Right lung (tissue), 2 donors: ENCODE measurements at regions not wholly inside any gene's neighbourhood (a gene's known extent, or its start where the extent isn't known, plus 50 kb on each side); places are given as distances from the start of the nearest gene placed in this dataset.

Source experiments
- DNase-seq, 2 donors: peaks; one replicate each; pipeline ENCODE4 v3.0.0-alpha.2; 2013

DNA sequence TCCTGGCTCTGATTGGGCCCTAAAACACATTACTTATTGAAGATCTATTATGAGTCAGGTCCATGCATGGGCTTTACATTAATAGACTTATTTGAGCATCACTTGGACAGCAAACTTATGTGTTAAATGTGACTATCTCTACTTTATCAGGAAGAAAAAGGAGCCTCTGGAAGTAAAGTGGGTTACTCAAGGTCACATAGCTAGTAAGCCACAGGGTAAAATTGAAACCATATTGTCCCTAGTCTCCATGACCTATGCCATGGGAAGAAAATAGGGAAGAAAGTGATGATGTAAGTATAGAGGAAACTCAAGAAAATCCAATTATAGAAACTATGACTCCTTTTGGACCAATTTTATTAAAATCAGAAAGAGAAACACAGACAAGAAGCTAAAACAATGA lies 555.3 kb downstream of the NUF2 start:
- no peak for DNase-seq

DNA sequence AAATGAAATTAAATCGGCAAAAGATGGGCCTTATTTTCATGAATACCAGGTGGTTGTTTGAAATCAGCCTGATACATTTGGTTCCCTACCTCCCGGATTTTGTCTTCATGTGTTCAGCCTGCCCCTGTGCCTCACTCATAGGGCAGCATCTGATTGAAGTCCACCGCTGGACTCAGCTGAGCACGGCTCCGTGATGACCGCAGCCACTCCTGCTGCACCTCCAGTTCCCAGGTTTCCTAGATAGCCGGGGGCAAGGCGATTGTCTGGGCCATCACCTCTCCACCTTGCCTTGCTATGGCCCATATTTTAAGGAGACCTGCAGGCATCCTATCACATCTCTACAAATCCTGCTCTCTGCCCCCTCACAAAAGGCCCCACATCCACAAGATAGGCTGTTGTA lies 563.8 kb downstream of the NUF2 start:
- DNase-seq: no peak

DNA sequence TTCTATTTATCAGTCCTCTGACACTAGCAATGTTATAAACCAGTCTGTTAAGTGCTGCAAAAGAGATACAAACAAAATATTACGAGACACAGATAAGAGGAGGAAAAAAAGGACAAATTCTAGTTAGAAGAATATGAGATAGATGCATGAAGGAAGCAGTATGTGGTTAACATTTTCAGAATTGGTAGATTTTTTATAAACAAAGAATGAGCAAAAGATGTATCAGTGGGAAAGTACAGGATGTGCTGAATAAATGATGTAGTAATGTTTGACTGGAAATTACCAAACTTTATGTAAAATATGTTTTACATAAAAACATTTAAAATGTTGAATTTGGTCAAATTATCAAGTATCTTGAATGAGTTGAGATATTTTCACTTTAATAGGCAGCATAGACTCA lies 574.2 kb downstream of the NUF2 start:
- DNase-seq: no peak

DNA sequence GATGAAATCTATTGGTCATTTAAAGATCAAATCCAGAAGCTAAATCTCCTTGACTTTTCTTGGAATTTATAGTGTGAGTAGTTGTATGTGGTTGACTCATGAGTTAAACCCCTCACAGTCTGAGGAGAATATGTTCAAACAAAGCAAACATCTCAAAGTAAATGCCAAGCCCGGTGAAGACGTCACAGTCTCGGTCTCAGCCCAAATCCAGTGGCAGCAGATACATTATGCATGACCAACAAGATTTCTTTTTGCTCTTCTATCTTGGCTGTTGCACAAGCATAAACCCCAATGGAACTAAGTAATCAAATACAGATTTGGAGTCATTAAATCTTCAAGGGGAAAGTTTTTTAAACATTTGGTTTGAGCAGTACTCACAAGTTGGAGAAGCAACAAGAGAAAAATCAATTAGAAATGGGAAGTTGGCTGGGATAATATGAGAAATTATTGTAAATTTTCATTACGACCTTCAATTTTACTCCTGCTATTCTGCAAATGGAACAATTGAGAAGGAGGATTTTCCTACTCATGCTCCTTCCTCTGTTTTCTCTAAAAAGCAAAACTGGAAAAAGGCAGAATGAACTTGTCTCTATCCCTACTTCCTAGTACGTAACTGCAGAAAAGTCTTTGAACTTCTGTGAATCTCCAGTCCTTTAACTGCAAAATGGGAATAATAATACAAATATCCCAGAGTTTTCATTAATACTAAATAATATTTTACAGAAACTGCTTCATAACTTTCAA lies 575.8 kb downstream of the NUF2 start:
- no peak for DNase-seq

DNA sequence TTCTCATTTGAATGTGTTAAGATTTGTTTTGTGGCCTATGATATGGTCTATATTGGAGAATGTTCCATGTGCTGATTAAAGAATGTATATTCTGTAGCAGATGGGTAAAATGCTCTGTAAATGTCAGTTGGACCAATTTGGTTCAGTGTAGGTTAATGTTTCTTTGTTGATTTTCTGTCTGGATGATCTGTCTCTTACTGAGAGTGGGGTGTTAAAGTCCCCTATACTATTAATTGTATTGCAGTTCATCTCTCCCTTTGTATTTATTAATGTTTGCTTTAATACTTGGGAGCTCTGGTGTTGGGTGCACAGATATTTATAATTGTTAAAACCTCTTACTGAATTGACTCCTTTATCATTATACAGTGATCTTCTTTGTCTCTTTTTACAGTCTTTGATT lies 584.5 kb downstream of the NUF2 start:
- no peak for DNase-seq

DNA sequence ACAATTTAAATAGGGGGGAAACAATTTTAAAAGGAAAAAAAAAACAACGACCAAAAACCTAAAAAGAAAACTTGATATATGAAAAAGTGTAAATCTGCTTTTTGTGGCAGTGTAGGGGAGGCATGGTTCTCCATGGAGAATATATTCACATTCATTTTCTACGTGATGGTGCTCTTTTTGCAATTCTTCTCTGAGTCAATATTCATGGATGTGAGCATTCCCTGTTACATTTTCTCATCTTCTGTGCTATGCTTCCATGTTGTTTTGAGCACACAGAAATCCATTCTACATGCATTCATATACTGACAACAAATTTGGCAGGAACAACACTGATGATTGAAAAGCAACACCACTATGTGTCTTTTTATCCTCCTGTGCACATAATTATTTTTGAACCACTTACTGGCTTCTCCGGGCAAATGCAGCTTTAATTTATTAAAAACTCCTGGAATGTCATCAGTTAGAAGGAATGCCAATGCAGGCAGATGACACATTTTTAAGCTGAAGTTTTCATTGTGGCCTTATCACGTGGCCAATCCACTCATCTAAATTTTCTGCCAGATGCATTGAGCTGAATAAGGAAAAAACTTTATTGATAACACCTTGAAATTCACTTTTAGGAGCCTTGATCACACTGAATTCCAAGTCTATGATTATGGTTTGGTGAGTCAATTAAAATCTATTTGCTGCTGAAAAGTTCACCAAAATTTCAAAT lies 590.6 kb downstream of the NUF2 start:
- no peak for DNase-seq

DNA sequence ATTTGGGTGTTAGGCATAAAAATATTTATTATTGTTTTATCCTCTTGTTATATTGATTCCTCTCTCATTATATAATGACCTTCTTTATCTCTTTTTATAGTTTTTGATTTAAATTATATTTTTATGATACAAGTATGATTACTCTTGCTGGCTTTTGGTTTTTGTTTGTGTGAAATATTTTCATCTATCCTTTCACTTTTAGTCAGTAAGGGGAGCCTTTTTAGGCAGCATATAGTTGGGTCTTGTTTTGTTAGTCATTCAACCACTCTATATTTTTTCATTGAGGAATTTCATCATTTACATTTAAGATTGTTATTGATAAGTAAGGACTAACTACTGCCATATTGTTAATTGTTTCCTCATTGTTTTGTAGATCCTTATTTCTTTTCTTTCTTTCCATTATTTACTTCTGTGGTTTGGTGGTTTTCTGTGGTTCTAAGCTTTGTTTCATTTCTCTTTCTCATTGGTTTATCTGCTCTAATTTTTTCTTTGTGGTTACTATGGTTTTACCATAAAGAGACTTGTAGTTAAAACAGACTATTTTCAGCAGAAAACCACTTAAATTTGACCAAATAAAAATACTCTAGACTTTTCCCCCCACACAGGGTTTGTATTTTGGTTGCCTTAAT lies 593.1 kb downstream of the NUF2 start:
- DNase-seq: no peak

DNA sequence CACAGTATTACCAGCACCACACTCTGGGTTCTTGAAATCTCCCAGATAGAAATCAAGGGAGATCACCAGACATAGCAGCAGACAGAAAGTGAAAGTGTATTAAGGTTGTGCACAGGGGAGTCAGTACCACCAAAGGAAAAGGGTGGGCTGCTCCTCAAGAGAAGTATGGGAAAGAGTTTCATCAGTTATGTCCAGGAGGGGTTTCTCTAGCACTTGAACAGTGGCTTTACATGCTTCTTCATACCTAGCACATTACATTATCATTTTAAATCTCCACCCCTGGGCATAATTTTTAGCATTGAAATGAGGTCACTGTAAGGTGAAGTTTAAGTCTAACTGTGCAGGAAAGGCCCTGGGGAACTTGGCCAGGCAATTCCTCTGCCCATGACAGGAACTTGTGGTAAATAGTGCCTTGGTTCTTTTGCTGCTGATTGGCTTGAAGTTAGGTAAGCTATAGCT lies 601.0 kb downstream of the NUF2 start:
- DNase-seq: no peak

DNA sequence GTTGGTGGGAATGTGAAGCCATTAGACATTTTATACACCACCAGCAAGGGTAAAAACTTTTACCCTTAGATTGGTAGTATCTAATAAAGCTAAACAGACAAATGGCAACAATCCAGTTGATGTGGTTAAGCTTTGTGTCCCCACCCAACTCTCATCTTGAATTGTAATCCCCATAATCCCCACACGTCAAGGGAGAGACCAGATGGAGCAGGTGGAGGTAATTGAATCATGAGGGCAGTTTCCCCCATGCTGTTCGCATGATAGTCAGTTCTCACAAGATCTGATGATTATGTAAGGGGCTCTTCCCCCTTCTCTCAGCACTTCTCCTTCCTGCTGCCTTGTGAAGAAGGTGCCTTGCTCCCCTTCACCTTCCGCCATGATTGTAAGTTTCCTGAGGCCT lies 602.3 kb downstream of the NUF2 start:
- DNase-seq: no peak

DNA sequence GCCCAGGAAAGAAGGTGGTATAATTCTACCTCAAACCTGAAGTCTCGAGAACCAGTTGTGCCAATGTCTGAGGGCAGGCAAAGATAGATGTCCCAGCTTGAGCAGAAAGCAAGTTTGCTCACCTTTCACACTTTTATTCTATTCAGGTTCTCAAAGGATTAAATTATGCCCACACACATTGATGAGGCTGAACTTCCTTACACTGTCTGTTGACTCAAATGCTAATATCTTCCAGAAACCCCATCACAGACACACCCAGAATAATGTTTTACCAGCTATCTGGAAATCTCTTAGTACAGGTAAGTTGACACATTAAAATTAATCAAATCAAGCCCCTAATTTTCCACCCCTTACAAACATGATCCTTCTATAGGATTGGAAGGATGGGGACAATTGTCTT lies 605.7 kb downstream of the NUF2 start:
- DNase-seq: no peak

DNA sequence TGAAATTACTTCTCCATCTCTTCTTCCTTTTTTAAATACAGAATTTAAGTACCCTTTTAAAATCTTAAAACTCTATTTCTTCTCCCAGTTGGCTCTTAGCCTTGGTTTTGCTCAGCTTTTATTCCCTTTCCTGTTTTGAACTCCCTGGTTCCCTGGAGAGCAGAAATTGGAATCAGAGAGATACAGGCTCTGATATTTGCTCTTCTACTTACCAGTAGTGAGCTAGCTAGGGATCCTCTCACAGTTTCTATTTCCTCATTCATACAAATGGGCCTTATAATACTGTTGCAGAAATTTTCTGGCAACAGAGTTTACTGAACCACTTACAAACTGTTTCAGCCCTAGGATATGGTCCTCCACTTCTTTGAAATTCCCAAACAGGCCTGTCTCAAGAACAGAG lies 606.3 kb downstream of the NUF2 start:
- no peak for DNase-seq

DNA sequence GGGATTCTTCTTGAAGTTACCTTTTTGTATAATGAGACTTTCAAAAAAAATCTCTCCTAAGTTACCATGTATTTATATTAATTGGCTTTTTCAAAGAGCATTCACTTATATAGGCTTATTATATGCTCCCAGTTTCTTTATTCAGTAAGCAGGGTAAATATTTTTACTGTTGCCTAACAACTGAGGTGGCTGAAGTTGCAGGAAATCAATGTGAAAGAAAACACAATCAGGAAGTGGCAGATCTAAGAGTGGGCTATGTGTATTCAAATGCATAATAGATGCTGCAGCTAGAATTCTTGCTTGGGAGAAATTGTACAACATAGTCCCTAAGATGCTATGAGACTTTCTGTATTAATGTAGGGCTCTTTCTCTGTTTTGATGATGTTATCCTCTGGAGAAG lies 606.9 kb downstream of the NUF2 start:
- DNase-seq: no peak

DNA sequence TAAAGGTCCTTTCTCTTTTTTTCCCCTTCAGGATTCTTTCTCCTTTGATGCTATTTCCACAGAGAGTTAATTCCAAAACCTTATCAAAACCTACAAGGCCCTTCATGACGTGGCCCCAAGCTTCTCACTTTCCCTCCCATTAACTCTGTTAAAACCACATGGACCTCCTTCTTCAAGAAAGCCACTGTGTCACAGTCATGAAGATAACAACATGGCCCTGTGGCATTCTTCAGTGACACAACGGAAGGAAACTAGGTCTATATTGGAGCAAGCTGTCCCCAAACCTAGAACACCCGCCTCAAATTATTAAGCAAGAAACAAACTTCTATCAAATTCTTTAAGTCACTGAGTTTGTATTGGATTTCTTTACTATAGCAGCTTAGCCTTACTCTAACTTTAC lies 611.1 kb downstream of the NUF2 start:
- DNase-seq: no peak

DNA sequence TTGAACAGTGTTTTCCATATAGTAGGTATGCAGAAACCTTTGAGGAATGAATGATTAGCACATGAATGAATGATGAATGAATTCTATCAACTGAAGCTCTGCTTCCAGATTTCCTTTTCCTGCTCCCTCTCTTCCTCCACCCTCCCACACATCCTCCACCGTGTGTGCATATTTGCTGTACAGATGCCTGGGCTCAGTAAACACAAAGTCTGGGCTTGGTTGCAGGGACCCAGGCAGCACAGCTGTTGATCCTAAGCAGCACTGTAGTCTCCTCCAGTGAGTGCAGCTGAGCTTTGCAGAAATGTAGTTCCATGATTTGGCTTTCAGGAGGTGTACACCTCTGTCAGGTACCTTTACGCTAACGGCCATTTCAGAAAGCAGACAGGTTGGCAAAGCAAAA lies 611.7 kb downstream of the NUF2 start:
- no peak for DNase-seq

DNA sequence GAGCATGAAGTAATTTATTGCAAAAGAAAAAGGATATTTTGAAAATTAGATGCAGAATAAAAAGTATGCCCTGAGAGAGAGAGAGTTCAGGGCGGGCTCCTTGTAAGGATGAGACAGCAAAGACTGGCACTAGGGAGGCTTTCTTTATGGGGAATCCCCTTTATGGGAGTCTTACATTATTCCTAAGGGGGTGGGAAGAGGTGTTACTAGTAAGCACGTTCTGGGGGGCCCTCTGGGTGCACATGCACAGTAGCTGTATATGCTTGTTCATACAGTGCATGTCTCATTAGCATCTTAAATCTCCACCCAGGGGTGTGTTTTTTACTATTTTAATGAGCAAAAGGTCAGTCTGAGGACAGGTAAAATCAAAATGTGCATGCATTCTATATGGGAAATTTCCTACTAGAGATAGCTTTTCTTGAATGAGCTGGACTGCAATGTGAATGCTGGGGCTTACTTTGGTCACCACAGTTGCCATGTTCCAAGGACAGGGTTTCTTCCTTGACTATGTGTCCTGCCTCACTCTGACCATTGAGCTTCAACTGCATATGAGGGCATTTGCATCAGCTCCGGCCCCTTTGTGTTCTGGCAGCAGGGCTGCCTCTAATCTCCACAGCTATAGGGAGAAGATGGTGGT lies 614.1 kb downstream of the NUF2 start:
- no peak for DNase-seq

DNA sequence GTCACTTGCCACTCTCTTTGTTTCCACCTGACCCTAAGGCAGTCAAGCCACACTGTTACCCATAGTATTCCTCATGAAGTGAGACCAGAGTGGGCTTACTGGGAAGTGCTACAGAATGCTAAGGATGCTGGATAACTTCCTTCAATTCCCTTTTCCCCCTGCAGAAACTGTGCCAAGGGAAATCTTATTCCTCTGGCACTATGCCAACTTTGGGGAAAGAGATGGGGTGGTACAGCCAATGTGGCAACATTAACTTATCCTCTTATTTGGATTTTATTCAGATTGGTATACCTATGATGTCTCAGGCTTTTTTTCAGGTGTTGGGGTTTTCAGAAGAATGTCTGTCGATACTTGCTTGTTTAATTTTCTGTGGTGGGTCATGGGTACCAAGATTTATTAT lies 599.4 kb upstream of the PBX1 start:
- no peak for DNase-seq

DNA sequence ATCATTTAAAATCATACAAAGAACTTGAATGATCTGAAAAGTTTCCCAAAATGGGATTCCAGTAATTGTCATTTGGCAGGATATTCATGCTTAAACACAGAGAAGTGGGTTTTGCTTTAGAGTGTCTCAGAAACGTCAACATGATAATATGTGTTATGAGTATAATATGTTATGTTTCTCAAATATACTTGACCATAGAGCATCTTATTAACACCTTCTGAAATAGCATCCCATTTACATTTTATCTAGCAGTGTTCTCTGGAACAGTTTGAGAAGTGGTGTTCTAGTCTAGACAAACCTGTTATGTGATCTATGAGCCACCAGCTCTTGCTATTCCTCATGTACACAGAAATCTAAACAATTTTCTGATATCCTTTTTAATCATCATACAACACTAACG lies 588.8 kb upstream of the PBX1 start:
- no peak for DNase-seq

DNA sequence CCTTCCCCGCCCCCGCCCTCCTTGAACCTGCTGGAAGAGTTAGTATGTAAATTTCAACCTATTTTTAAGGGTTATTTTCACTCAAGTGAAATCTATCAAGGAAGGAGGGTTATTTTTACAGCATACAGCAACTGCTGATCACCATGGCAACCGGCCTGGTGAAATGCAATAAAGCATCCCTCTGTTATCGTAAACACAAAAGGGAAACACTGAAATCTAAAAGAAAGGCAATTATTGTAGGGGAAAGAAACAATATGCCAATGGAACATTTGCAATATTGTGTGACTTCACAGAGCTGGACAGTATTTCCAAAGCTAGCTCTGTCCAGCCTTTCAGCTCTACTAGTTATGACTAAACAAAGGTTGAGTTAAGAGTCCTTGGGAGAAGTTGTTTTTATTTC lies 588.3 kb upstream of the PBX1 start:
- no peak for DNase-seq

DNA sequence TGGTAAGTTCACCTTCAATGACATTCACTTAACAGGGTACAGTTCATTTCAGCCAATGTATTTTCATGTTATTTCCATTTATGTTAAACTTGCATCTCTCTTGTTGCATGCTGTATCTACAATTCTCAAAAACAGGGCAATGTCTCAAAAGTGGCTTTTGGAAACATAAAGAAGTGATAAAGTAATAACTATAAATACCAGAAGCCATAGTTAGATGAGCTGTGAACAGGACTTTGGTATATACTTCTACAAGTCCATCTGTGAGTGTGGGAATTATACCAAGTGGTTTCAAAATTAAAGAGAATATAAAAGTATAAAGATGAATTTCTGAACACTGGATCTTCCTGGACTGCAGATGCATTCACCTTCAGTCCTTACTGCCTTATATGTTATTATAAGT lies 585.4 kb upstream of the PBX1 start:
- no peak for DNase-seq

DNA sequence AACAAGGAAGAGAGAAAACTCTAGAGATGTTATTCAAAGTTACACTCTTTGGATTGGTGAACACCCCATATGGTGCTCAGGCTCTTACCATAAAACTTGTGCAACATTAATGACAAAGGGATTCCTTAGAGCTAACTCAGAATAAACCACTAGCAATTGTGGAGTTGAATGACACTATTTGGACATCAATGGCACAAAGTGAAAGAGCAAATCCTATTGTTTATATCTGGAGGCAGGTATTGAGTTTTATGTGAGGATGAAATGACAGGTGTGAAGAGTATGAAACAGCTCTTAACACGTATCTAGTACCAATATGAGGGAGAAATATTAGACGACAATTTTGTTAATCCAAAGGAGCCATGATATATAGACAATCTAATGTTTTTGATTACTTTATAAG lies 584.9 kb upstream of the PBX1 start:
- no peak for DNase-seq

DNA sequence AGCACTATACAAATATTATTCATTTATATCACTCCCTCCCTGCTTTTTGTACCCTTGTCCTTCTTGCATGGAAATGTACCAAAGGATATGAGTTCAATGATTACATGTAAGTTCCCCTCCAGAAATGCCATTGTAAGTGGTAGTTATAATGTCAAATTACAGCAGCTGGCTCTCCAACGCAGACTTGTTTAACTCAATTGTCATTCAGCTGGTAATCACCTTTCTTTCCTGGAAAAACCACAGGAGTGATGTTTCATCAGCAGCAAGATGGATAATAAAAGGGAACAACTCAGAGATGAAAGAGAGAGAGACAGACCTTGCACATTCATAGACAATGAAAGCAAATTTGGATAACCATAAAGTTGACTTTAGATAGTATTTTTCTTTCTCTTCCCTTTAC lies 578.6 kb upstream of the PBX1 start:
- no peak for DNase-seq

DNA sequence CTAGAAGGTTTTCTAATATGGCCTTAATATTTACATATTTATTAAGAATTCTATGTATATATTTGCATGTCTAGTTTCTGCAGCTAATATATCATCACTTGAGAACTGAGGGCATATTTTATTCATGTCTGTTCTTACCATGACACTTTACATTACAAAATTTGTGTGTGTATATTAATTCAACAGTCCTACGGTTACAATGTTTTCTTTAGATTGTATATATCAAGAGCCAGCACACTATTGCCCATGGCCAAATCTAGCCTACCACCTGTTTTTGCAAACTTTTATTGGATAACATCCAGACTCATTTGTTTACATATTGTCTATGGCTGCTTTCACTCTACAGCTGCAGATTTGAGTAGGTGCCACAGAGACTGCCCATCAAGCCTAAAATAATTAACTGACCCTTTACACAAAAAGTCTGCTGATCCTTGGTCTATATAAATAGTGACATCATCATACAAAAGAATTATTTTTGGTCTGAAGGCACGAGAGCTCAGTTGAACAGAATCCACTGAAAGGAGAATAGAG lies 577.4 kb upstream of the PBX1 start:
- peak; percentile 12 to 40 for DNase-seq

DNA sequence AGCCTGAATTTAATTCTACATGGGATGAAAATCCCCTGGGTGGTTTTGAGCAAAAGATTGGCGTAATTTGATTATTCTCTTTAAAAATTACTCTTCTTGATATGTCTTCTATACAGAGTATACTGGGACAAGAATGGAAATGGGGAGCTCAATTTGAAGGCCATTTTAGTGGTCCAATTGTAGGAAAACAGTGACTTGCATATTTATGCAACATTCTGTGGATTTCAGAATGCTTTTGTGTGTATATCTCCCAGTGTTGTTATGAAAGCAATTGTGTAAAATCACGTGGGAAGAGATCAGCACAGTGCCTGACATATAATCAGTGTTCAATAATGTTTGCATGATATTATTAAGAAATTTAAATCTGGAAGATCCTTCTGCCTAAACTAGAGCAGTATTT lies 575.9 kb upstream of the PBX1 start:
- no peak for DNase-seq
